ENCODE measurements at regions not wholly inside any gene's neighbourhood (a gene's known extent, or its start where the extent isn't known, plus 50 kb on each side); places are given as distances from the start of the nearest gene placed in this dataset.
"Not testable (repeated sequence)": the region's sequence is repeated elsewhere in the genome, so short reads cannot be mapped to it uniquely, and the experiment has no call there.

DNA sequence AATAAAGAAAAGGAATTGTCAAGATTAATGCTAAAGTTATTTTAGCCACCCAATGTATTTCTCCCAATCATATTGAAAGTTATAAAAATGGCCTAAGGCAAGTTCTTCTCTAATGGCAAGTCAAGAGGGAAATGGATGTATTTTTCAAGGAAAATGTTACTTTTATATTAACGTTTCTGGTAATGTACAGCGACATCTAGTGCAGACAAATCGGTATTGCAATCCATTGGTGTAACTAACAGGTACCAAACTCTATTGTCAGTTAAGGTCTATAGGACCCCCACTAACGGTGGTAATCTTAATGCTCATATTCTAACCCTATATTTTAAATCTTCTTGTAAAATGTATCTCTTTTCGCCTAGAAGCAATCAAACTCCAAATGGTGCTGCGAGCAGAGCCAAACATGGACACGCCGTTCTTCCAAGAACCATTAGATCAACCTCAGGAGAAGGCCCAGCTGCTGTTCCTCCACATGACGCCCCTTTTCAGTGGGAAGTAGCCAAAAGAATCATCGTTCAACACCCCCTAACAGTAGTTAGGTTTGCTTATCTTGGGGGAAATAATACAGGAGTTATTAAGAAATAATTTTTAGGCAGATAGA, 98.5 kb upstream of the PABPC3 start:
- DNase-seq = no peak
- Histone ChIP-seq H3K4me1 (no peaks in the 10 kb centered on the region), H3K9me3 (no peaks in the 10 kb centered on the region), H3K27me3 (peaks cover 0 to 5% of the 10 kb centered on the region in 2 donors), H3K36me3 (no peaks in the 10 kb centered on the region), H3K4me3 (no peak overlapping the region), H3K27ac (no peak overlapping the region)
- intact Hi-C loops (cut with DNase I; ENCODE audit: low total_unique reads) = no loop called here
- TF ChIP-seq POLR2A (IDR thresholded peaks at IDR 0.05) = no peak
- TF ChIP-seq, protein P1, sequence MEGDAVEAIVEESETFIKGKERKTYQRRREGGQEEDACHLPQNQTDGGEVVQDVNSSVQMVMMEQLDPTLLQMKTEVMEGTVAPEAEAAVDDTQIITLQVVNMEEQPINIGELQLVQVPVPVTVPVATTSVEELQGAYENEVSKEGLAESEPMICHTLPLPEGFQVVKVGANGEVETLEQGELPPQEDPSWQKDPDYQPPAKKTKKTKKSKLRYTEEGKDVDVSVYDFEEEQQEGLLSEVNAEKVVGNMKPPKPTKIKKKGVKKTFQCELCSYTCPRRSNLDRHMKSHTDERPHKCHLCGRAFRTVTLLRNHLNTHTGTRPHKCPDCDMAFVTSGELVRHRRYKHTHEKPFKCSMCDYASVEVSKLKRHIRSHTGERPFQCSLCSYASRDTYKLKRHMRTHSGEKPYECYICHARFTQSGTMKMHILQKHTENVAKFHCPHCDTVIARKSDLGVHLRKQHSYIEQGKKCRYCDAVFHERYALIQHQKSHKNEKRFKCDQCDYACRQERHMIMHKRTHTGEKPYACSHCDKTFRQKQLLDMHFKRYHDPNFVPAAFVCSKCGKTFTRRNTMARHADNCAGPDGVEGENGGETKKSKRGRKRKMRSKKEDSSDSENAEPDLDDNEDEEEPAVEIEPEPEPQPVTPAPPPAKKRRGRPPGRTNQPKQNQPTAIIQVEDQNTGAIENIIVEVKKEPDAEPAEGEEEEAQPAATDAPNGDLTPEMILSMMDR (IDR thresholded peaks at IDR 0.05) = peak; percentile 53 to 58 (median 56)

DNA sequence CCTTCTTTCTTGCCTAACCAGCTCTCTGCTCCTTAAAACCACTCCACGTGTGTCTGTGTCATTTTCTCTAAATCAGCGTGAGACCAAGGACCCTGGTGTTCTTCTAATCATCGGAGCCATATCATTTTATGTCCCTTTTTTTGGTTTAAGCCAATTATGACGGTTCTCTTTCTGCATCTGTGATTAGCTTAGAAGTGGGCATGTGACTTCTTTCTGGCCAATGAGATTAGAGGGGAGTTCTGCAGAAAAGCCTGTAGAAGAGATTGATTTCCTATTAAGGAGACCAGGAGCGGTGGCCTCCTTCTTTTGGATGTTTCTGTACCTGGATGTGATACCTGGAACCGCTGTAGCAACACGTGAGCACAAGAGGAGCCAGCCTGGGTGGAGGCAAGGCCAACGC, 97.5 kb upstream of the PABPC3 start:
- no peak for DNase-seq
- intact Hi-C loops (cut with DNase I; ENCODE audit: low total_unique reads) = no loop called here
- no peak overlapping the region for H3K4me3 ChIP-seq
- no peaks in the 10 kb centered on the region for H3K36me3 ChIP-seq
- peaks cover 0 to 5% of the 10 kb centered on the region in 2 donors for H3K27me3 ChIP-seq
- TF ChIP-seq POLR2A (IDR thresholded peaks at IDR 0.05) = no peak
- TF ChIP-seq, protein P1 (IDR thresholded peaks at IDR 0.05) = no peak
- H3K27ac ChIP-seq = no peak overlapping the region
- no peaks in the 10 kb centered on the region for H3K4me1 ChIP-seq
- H3K9me3 ChIP-seq = no peaks in the 10 kb centered on the region

DNA sequence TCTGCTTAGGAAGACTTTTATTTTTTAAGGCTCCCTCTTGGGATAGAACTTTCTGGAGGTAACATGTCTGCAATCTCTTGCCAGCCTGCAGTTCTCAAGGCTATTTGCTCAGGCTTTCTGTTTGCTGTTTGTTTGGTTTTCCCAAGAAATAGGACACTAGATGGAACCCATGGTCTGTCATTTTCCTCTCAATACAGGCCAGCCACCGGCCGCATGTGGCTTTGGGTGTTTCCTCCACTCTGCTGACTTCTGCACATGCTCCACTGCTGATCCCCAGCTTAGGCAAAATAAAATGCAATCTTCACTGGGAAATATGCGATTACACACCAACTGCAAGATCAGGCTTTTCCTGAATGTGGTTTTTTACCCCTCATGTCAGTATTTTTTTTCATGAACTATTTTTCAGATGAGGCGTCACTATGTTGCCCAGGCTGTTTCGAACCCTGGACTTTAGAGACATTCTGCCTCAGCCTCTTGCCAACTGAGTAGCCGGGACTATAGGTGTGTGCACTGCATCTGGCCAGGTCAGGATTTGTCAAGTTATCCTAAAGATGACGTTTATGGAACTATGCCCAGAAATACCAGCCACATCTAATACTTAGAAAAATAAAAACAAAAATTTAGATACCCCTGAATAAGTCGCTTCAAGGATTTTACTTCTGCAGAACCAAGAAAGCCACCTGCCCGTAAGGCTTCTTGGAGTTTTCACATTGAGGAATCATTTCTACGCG, 94.3 kb upstream of the PABPC3 start:
- H3K4me3 ChIP-seq = no peak overlapping the region
- H3K27ac ChIP-seq = no peak overlapping the region
- no peaks in the 10 kb centered on the region for H3K36me3 ChIP-seq
- H3K27me3 ChIP-seq = peaks cover 0 to 5% of the 10 kb centered on the region in 2 donors
- no peaks in the 10 kb centered on the region for H3K4me1 ChIP-seq
- intact Hi-C loops (cut with DNase I; ENCODE audit: low total_unique reads) = no loop called here
- DNase-seq = no peak
- H3K9me3 ChIP-seq = no peaks in the 10 kb centered on the region
- TF ChIP-seq POLR2A (IDR thresholded peaks at IDR 0.05) = no peak
- TF ChIP-seq, protein P1 (IDR thresholded peaks at IDR 0.05) = no peak

DNA sequence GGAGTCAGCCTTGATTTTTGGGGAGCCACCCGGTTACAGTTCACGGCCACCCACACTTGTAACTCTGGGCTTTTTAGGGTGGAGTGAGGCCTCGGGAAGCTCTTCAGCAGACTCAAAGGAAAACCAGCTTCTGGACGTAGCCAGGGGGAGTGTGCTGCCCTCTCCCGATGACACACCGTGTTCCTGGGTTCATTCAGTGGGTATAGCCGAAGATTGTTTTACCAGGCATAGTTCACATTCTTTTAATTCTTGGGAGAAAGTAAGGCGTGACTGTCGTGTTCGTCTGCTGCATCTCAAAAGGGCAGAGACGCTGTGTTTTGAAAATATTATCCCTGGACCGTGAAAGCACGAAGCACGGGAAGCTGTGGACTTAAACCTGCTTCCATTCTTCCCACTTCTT, 93.6 kb upstream of the PABPC3 start:
- H3K9me3 ChIP-seq; intact Hi-C loops (cut with DNase I; ENCODE audit: low total_unique reads); H3K4me3 ChIP-seq; DNase-seq; H3K36me3 ChIP-seq; H3K4me1 ChIP-seq; H3K27me3 ChIP-seq; H3K27ac ChIP-seq: not testable (repeated sequence)

DNA sequence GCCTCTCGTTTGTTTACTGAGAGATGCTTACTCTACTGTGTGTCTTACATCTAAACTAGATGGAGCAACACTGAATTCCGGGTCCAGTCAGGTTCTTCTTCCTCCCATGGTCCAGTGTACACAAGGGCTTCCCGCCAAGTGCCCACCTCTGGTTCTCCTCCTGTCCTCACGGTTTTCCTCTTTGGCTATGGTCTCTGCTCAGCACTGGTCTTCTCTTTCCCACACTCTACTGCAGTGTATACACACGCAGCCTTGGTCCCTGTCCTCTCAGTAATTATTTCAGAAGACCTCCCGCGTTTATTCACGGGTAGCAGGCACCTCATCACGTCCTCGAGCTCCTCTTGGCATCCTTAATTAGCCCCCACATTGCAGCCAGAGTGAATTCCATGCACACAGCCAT, 91.4 kb upstream of the PABPC3 start:
- H3K36me3 ChIP-seq; H3K27ac ChIP-seq; H3K4me3 ChIP-seq; intact Hi-C loops (cut with DNase I; ENCODE audit: low total_unique reads); H3K9me3 ChIP-seq; H3K27me3 ChIP-seq; DNase-seq; H3K4me1 ChIP-seq: not testable (repeated sequence)

DNA sequence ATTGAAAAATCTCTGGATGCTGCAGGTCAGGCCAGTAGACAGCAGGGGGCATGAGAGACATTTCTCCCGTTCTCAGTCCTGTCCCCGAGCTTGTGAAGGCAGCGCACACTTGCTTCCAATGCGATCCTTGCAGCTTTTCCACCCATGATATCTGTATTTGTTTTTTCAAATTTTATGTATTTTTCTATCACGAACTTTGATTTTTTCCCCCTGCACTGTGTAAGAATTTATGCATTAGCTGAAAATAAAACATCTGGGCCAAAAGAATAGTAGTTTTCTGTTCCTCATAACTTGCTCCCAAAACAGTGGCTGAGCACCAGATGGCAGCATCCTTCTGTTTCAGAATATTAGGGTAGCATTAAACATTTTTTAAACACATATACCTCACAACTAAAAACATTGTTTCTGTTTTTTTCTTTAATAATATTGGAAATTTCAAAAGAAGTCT, 90.9 kb upstream of the PABPC3 start:
- H3K4me3 ChIP-seq; H3K27ac ChIP-seq; H3K9me3 ChIP-seq; H3K4me1 ChIP-seq; H3K36me3 ChIP-seq; DNase-seq; H3K27me3 ChIP-seq; intact Hi-C loops (cut with DNase I; ENCODE audit: low total_unique reads): not testable (repeated sequence)
- TF ChIP-seq, protein P1 (IDR thresholded peaks at IDR 0.05) = peak in 1 of 4 experiments; percentile 23

DNA sequence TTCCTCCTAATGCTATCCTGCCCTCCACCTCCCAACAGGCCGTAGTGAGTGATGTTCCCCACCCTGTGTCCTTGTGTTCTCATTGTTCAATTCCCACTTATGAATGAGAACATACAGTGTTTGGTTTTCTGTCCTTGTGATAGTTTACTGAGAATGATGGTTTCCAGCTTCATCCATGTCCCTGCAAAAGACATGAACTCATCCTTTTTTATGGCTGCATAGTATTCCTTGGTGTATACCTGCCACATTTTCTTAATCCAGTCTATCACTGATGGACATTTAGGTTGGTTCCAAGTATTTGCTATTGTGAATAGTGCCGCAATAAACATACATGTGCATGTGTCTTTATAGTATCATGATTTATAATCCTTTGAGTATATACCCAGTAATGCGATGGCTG, 88.5 kb upstream of the PABPC3 start:
- DNase-seq; H3K9me3 ChIP-seq; H3K4me1 ChIP-seq; intact Hi-C loops (cut with DNase I; ENCODE audit: low total_unique reads); H3K27me3 ChIP-seq; H3K27ac ChIP-seq; H3K36me3 ChIP-seq; H3K4me3 ChIP-seq: not testable (repeated sequence)

DNA sequence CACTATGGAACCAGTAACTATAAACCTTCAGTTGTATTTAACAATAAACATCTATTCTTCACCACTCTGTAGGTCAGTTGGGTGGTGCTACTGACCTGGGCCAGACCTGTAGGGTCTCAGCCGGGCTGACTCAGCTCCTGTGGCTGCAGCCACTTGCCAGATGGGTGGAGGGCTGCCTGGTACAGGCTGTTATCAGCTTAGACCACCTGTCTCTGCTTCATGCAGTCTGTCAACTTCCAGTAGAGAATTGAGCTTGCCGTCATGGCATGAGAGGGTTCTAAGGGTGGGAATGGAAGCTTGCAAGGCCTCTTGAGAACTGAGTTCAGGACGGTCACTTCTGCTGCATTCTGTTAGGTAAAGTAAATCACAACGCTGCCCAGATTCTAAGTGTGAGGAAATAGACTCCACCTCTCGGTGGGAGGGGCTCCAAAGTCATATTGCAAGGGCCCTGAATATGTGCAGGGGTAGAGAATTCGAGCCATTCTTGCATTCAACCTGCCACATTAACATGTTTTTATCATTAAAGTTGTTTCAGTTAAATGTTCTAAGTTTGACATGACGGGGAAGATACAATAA, 81.5 kb upstream of the PABPC3 start:
- DNase-seq; H3K9me3 ChIP-seq; H3K4me1 ChIP-seq; H3K36me3 ChIP-seq; intact Hi-C loops (cut with DNase I; ENCODE audit: low total_unique reads); H3K27ac ChIP-seq; H3K4me3 ChIP-seq: not testable (repeated sequence)
- H3K27me3 ChIP-seq = peaks cover 0 to 11% of the 10 kb centered on the region in 2 donors

DNA sequence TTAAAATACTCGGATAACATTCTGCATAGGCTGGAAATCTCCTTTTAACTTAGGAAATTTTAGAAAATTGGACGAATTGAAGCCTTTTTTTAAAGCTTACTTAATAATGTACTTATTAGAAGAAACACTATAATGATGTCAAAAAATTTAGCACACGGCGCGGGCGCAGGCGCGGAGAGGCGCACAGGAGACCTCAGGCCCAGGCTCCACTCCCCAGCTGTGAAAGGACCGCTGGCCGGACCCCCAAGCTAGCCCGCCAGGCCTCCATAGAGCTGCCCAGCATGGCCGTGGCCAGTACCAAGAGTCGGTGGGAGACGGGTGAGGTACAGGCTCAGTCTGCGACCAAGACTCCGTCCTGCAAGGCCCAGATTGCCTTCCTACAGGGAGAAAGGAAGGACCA, 78.8 kb upstream of the PABPC3 start:
- peaks cover 0 to 11% of the 10 kb centered on the region in 2 donors for H3K27me3 ChIP-seq
- H3K4me3 ChIP-seq; H3K9me3 ChIP-seq; H3K27ac ChIP-seq; intact Hi-C loops (cut with DNase I; ENCODE audit: low total_unique reads); H3K4me1 ChIP-seq; DNase-seq; H3K36me3 ChIP-seq: not testable (repeated sequence)
